Osteocyte (in vitro differentiated cells): ENCODE measurements at regions not wholly inside any gene's neighbourhood (a gene's known extent, or its start where the extent isn't known, plus 50 kb on each side); places are given as distances from the start of the nearest gene placed in this dataset.

Source experiments
- DNase-seq: peaks from one replicate; pipeline ENCODE4 v3.0.0; 2021; ENCODE audit warnings: mixed read lengths; ENCODE audit not compliant: unreplicated experiment; ENCODE audit errors: extremely low spot score
- H3K27ac Mint-ChIP-seq: one replicate; pipeline ENCODE4 v1.8.0; 2021; ENCODE audit warnings: mild to moderate bottlenecking, mixed read lengths; ENCODE audit not compliant: unreplicated experiment
- H3K27me3 Mint-ChIP-seq: one replicate; pipeline ENCODE4 v1.8.0; 2021; ENCODE audit warnings: mixed read lengths; ENCODE audit not compliant: unreplicated experiment
- H3K36me3 Mint-ChIP-seq: one replicate; pipeline ENCODE4 v1.8.0; 2021; ENCODE audit warnings: mixed read lengths; ENCODE audit not compliant: unreplicated experiment
- H3K4me1 Mint-ChIP-seq: one replicate; pipeline ENCODE4 v1.8.0; 2021; ENCODE audit warnings: mixed read lengths; ENCODE audit not compliant: unreplicated experiment
- H3K4me3 Mint-ChIP-seq: one replicate; pipeline ENCODE4 v1.8.0; 2021; ENCODE audit warnings: mild to moderate bottlenecking, moderate library complexity, mixed read lengths; ENCODE audit not compliant: unreplicated experiment
- H3K9me3 Mint-ChIP-seq: one replicate; pipeline ENCODE4 v1.8.0; 2021; ENCODE audit warnings: mixed read lengths; ENCODE audit not compliant: unreplicated experiment
- CTCF ChIP-seq: fragments of 200-600 bp; sonication (generic); IDR thresholded peaks from 2 replicates; pipeline ENCODE4 v1.5.0; 2021; ENCODE audit warnings: antibody characterized with exemption, mild to moderate bottlenecking, moderate library complexity

DNA sequence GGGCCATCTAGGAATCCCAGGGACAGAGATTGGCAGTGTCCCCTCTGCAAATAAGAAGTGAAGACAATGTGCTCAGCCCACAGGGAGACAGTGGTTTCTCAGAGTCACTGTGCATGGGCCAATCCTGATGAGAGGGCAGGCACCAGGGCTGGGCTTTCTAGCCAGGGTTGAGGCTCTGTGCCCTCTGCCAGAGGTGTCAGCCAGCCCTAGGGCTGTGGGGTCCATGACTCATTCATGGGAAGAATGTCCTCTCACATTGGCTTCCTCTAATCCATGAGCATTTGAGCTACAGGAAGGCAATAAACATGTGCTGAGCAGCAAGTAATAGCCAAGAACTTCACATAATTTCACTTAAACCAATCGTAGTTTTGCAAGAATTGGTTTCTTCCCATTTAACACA is 482.0 kb upstream of the MGMT start:
- H3K36me3 Mint-ChIP-seq = no peaks in the 10 kb centered on the region
- H3K9me3 Mint-ChIP-seq = peaks cover 28% of the 10 kb centered on the region
- H3K27ac Mint-ChIP-seq = no peak overlapping the region
- H3K4me1 Mint-ChIP-seq = no peaks in the 10 kb centered on the region
- no peaks in the 10 kb centered on the region for H3K27me3 Mint-ChIP-seq
- no peak overlapping the region for H3K4me3 Mint-ChIP-seq
- no peak for TF ChIP-seq CTCF
- peak; percentile 56 for DNase-seq

DNA sequence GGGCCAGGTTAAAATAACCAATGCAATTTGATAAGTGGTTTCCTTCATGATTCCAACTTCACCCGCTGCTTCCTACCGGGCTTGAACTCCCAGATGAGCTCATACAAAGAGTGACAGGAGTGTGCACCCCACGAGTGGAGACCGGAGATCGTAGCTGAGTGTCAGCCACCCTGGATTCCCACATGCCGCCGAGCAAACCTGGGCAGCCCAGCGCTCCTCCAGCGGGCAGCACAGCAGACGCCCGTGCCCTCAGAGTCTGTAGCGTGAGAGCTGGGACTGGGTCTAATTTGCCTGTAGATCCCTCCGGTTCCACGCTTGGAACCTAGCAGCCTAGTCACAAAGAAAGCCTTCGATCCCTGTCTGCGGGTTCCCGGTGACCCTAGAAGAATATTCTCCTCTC is 476.1 kb upstream of the MGMT start:
- no peak for TF ChIP-seq CTCF
- Mint-ChIP-seq H3K4me3 (no peak overlapping the region), H3K36me3 (no peaks in the 10 kb centered on the region), H3K4me1 (no peaks in the 10 kb centered on the region), H3K27me3 (no peaks in the 10 kb centered on the region), H3K27ac (no peak overlapping the region), H3K9me3 (peaks cover 24% of the 10 kb centered on the region)
- DNase-seq = peak; percentile 69

DNA sequence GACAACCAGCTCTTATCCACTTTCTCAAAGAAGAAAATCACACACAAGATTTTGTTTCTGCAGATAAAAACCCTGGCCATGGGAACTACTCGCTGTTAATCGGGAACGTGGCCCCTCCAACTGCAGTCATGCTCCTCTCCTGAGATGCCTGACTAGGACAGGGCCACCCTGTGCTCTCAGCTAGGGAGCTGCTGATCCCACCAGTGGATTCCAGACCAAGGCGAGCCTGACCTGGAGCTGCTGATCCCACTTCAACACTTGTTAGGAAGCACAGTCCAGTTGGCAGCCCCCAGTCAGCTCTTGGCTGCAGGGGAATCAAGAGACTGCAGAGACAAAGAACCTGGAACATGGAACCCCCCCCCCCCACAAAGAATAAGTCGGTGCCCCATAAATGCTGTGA is 474.3 kb upstream of the MGMT start:
- Mint-ChIP-seq H3K4me1 (no peaks in the 10 kb centered on the region), H3K9me3 (peaks cover 19% of the 10 kb centered on the region), H3K27me3 (no peaks in the 10 kb centered on the region), H3K27ac (no peak overlapping the region), H3K4me3 (no peak overlapping the region), H3K36me3 (no peaks in the 10 kb centered on the region)
- DNase-seq = peak; percentile 63
- no peak for TF ChIP-seq CTCF

DNA sequence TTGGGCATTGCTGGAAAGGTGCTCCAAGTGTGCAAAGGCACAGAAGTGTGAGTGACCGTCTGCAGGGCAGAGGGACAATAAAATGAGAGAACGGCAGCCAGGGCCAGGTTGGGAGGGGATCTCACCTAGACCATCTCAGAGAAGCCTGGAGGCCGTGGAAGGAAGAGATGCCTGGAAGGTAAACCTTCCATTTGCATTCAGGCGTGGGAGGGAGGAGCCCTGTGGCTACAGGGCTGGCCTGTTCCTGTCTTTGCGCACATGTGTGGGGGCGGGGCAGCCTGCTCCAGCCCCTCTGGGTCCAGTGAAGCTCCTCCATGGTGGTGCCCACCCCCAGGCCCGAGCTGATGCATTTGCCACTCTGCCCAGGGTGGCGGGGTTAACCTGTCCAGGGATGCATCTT is 473.6 kb upstream of the MGMT start:
- no peak overlapping the region for H3K27ac Mint-ChIP-seq
- H3K27me3 Mint-ChIP-seq = no peaks in the 10 kb centered on the region
- H3K4me3 Mint-ChIP-seq = no peak overlapping the region
- no peak for TF ChIP-seq CTCF
- H3K9me3 Mint-ChIP-seq = peaks cover 20% of the 10 kb centered on the region
- DNase-seq = peak; percentile 69
- no peaks in the 10 kb centered on the region for H3K36me3 Mint-ChIP-seq
- no peaks in the 10 kb centered on the region for H3K4me1 Mint-ChIP-seq

- TF ChIP-seq CTCF = no peak
- no peak overlapping the region for H3K27ac Mint-ChIP-seq
- no peaks in the 10 kb centered on the region for H3K36me3 Mint-ChIP-seq
- H3K4me1 Mint-ChIP-seq = no peaks in the 10 kb centered on the region
- H3K27me3 Mint-ChIP-seq = no peaks in the 10 kb centered on the region
- peak; percentile 62 for DNase-seq
- H3K4me3 Mint-ChIP-seq = no peak overlapping the region
- peaks cover 24% of the 10 kb centered on the region for H3K9me3 Mint-ChIP-seq
These were observed 473.0 kb upstream of the MGMT start for GRCh38 chr10:128993911-128994538.
